NK-92 treated with Interleukin-12 subunit alpha and Interleukin-12 subunit beta, amount 100 ng/mL, for 24 hours (cell line): ENCODE measurements at regions not wholly inside any gene's neighbourhood (a gene's known extent, or its start where the extent isn't known, plus 50 kb on each side); places are given as distances from the start of the nearest gene placed in this dataset.

Source experiments
- DNase-seq: peaks from one replicate; lab custom pipeline; 2025; lab: John Stamatoyannopoulos, UW

- DNase-seq: no peak
Observed at GRCh38 chr16:72266836-72267235, 94.9 kb upstream of the PMFBP1 start.

GRCh38 chr16:72264771-72265170 is 92.8 kb upstream of the PMFBP1 start:
- no peak for DNase-seq

- DNase-seq: no peak
Observed at GRCh38 chr16:72262711-72263110, 90.8 kb upstream of the PMFBP1 start.

GRCh38 chr16:72261127-72261526 is 89.2 kb upstream of the PMFBP1 start:
- no peak for DNase-seq

- DNase-seq: no peak
Observed at GRCh38 chr16:72256398-72257066, 84.6 kb upstream of the PMFBP1 start.

GRCh38 chr16:72255786-72256185 is 83.8 kb upstream of the PMFBP1 start:
- DNase-seq: no peak

- DNase-seq: no peak
Observed at GRCh38 chr16:72247821-72248253, 75.9 kb upstream of the PMFBP1 start.

- DNase-seq: no peak
Observed at GRCh38 chr16:72246423-72246822, 74.5 kb upstream of the PMFBP1 start.

- DNase-seq: no peak
Observed at GRCh38 chr16:72244853-72245252, 72.9 kb upstream of the PMFBP1 start.

GRCh38 chr16:72243621-72244020 is 71.7 kb upstream of the PMFBP1 start:
- DNase-seq: no peak

- no peak for DNase-seq
Observed at GRCh38 chr16:72242757-72243156, 70.8 kb upstream of the PMFBP1 start.

GRCh38 chr16:72241930-72242329 is 70.0 kb upstream of the PMFBP1 start:
- DNase-seq: no peak

GRCh38 chr16:72241008-72241407 is 69.1 kb upstream of the PMFBP1 start:
- DNase-seq: no peak

GRCh38 chr16:72240466-72240865 is 68.5 kb upstream of the PMFBP1 start:
- DNase-seq: no peak

- DNase-seq: no peak
Observed at GRCh38 chr16:72236866-72237265, 64.9 kb upstream of the PMFBP1 start.

- DNase-seq: no peak
Observed at GRCh38 chr16:72234387-72234786, 62.4 kb upstream of the PMFBP1 start.

- DNase-seq: no peak
Observed at GRCh38 chr16:72228014-72228413, 56.1 kb upstream of the PMFBP1 start.

GRCh38 chr16:72226136-72226535 is 54.2 kb upstream of the PMFBP1 start:
- DNase-seq: no peak

GRCh38 chr16:72224260-72224768 is 52.4 kb upstream of the PMFBP1 start:
- DNase-seq: no peak

GRCh38 chr16:72222503-72222902 is 50.5 kb upstream of the PMFBP1 start:
- no peak for DNase-seq
